Activated CD8-positive, alpha-beta T cell treated with anti-CD3 and anti-CD28 coated beads, Interleukin-2, amount 10 ng/mL, durations not matched to agents 7 days and 5 days (primary cell): ENCODE measurements at regions not wholly inside any gene's neighbourhood (a gene's known extent, or its start where the extent isn't known, plus 50 kb on each side); places are given as distances from the start of the nearest gene placed in this dataset.

Source experiments
- ATAC-seq: fragments of 150-1000 bp; cut with Tn5 transposase; one replicate; pipeline ENCODE4 v1.10.0; 2021; ENCODE audit warnings: moderate library complexity
- CTCF ChIA-PET: fragments of 350-600 bp; sonication (Branson Sonifier 250); formaldehyde crosslinking; loops from one replicate; lab custom pipeline; 2021; ENCODE audit warnings: antibody characterized with exemption; lab: Charles Lee
- POLR2A ChIA-PET: fragments of 350-600 bp; sonication (Branson Sonifier 250); formaldehyde crosslinking; loops from one replicate; lab custom pipeline; 2021; ENCODE audit warnings: antibody characterized with exemption; lab: Charles Lee
- DNase-seq: peaks from one replicate; pipeline ENCODE4 v3.0.0-alpha.2; 2020
- H3K27ac Mint-ChIP-seq: one replicate; pipeline ENCODE4 v1.8.0; 2021; ENCODE audit warnings: mild to moderate bottlenecking, mixed read lengths
- H3K27me3 Mint-ChIP-seq: one replicate; pipeline ENCODE4 v1.8.0; 2021; ENCODE audit warnings: low read depth, mixed read lengths
- H3K36me3 Mint-ChIP-seq: one replicate; pipeline ENCODE4 v1.8.0; 2021; ENCODE audit warnings: low read depth, mixed read lengths
- H3K4me1 Mint-ChIP-seq: one replicate; pipeline ENCODE4 v1.8.0; 2021; ENCODE audit warnings: low read depth, mixed read lengths
- H3K4me3 Mint-ChIP-seq: one replicate; pipeline ENCODE4 v1.8.0; 2021; ENCODE audit warnings: mild to moderate bottlenecking, mixed read lengths
- H3K9me3 Mint-ChIP-seq: one replicate; pipeline ENCODE4 v1.8.0; 2022; ENCODE audit warnings: mixed read lengths; ENCODE audit not compliant: insufficient read depth

GRCh38 chr5:107028938-107029337, 641.8 kb downstream of the EFNA5 start:
- Mint-ChIP-seq H3K4me3 (no peak overlapping the region), H3K9me3 (no peaks in the 10 kb centered on the region), H3K27ac (no peak overlapping the region), H3K27me3 (no peaks in the 10 kb centered on the region), H3K36me3 (no peaks in the 10 kb centered on the region), H3K4me1 (no peaks in the 10 kb centered on the region)
- ChIA-PET POLR2A (no interaction called here), CTCF (no interaction called here)
- no peak for DNase-seq
- ATAC-seq: no peak

- DNase-seq (no peak), ATAC-seq (no peak)
- no peaks in the 10 kb centered on the region for H3K36me3 Mint-ChIP-seq
- H3K4me1 Mint-ChIP-seq: no peaks in the 10 kb centered on the region
- ChIA-PET CTCF (no interaction called here), POLR2A (no interaction called here)
- no peaks in the 10 kb centered on the region for H3K9me3 Mint-ChIP-seq
- H3K27me3 Mint-ChIP-seq: no peaks in the 10 kb centered on the region
- H3K27ac Mint-ChIP-seq: no peak overlapping the region
- H3K4me3 Mint-ChIP-seq: no peak overlapping the region
These were observed 644.8 kb downstream of the EFNA5 start for GRCh38 chr5:107025712-107026497.

GRCh38 chr5:107023732-107024131, 647.0 kb downstream of the EFNA5 start:
- H3K27me3 Mint-ChIP-seq: no peaks in the 10 kb centered on the region
- ChIA-PET POLR2A (interaction anchor here (0.6 kb wide), 1 partner anchor 23 kb away, joined by 3 read pairs; no protein-coding TSS in a partner anchor), CTCF (no interaction called here)
- no peaks in the 10 kb centered on the region for H3K9me3 Mint-ChIP-seq
- no peak for DNase-seq
- H3K36me3 Mint-ChIP-seq: no peaks in the 10 kb centered on the region
- no peak overlapping the region for H3K4me3 Mint-ChIP-seq
- ATAC-seq: no peak
- H3K4me1 Mint-ChIP-seq: no peaks in the 10 kb centered on the region
- no peak overlapping the region for H3K27ac Mint-ChIP-seq

GRCh38 chr5:107021575-107021974, 649.2 kb downstream of the EFNA5 start:
- no peak overlapping the region for H3K4me3 Mint-ChIP-seq
- ChIA-PET POLR2A (no interaction called here), CTCF (no interaction called here)
- DNase-seq (no peak), ATAC-seq (no peak)
- no peaks in the 10 kb centered on the region for H3K36me3 Mint-ChIP-seq
- no peak overlapping the region for H3K27ac Mint-ChIP-seq
- no peaks in the 10 kb centered on the region for H3K9me3 Mint-ChIP-seq
- H3K27me3 Mint-ChIP-seq: no peaks in the 10 kb centered on the region
- no peaks in the 10 kb centered on the region for H3K4me1 Mint-ChIP-seq

- POLR2A ChIA-PET: no interaction called here
- DNase-seq: no peak
- CTCF ChIA-PET: no interaction called here
- no peak for ATAC-seq
- Mint-ChIP-seq H3K9me3 (no peaks in the 10 kb centered on the region), H3K36me3 (no peaks in the 10 kb centered on the region), H3K27ac (no peak overlapping the region), H3K4me1 (no peaks in the 10 kb centered on the region), H3K27me3 (no peaks in the 10 kb centered on the region), H3K4me3 (no peak overlapping the region)
These were observed 650.1 kb downstream of the EFNA5 start for GRCh38 chr5:107020626-107021025.

- POLR2A ChIA-PET: no interaction called here
These were observed 653.1 kb downstream of the EFNA5 start for GRCh38 chr5:107017616-107018015.

GRCh38 chr5:107012371-107012770, 658.4 kb downstream of the EFNA5 start:
- no peaks in the 10 kb centered on the region for H3K36me3 Mint-ChIP-seq
- no peak overlapping the region for H3K4me3 Mint-ChIP-seq

More at GRCh38 chr5:107017616-107018015, 653.1 kb downstream of the EFNA5 start:
- Mint-ChIP-seq H3K27ac (no peak overlapping the region), H3K36me3 (no peaks in the 10 kb centered on the region), H3K4me3 (no peak overlapping the region), H3K27me3 (no peaks in the 10 kb centered on the region), H3K4me1 (no peaks in the 10 kb centered on the region), H3K9me3 (no peaks in the 10 kb centered on the region)
- ATAC-seq (no peak), DNase-seq (no peak)
- CTCF ChIA-PET: no interaction called here

GRCh38 chr5:107011605-107012004, 659.1 kb downstream of the EFNA5 start:
- ChIA-PET CTCF (no interaction called here), POLR2A (interaction anchor here (0.6 kb wide), 1 partner anchor 12 kb away, joined by 3 read pairs; no protein-coding TSS in a partner anchor)
- ATAC-seq (no peak), DNase-seq (no peak)
- Mint-ChIP-seq H3K4me3 (no peak overlapping the region), H3K27ac (no peak overlapping the region), H3K9me3 (no peaks in the 10 kb centered on the region), H3K4me1 (no peaks in the 10 kb centered on the region), H3K27me3 (no peaks in the 10 kb centered on the region), H3K36me3 (no peaks in the 10 kb centered on the region)

More at GRCh38 chr5:107012371-107012770, 658.4 kb downstream of the EFNA5 start:
- Mint-ChIP-seq H3K4me1 (no peaks in the 10 kb centered on the region), H3K9me3 (no peaks in the 10 kb centered on the region), H3K27me3 (no peaks in the 10 kb centered on the region), H3K27ac (no peak overlapping the region)
- POLR2A ChIA-PET: interaction anchor here (0.6 kb wide), 1 partner anchor 12 kb away, joined by 3 read pairs; no protein-coding TSS in a partner anchor
- ATAC-seq (no peak), DNase-seq (no peak)
- CTCF ChIA-PET: no interaction called here

GRCh38 chr5:107010060-107010459, 660.7 kb downstream of the EFNA5 start:
- POLR2A ChIA-PET: no interaction called here

GRCh38 chr5:107005653-107006052, 665.1 kb downstream of the EFNA5 start:
- ATAC-seq (no peak), DNase-seq (no peak)
- no peaks in the 10 kb centered on the region for H3K9me3 Mint-ChIP-seq
- H3K4me1 Mint-ChIP-seq: no peaks in the 10 kb centered on the region
- no peak overlapping the region for H3K4me3 Mint-ChIP-seq
- no peak overlapping the region for H3K27ac Mint-ChIP-seq
- no peaks in the 10 kb centered on the region for H3K27me3 Mint-ChIP-seq
- CTCF ChIA-PET: no interaction called here
- no peaks in the 10 kb centered on the region for H3K36me3 Mint-ChIP-seq
- POLR2A ChIA-PET: no interaction called here

More at GRCh38 chr5:107010060-107010459, 660.7 kb downstream of the EFNA5 start:
- DNase-seq (no peak), ATAC-seq (no peak)
- H3K27ac Mint-ChIP-seq: no peak overlapping the region
- no peaks in the 10 kb centered on the region for H3K27me3 Mint-ChIP-seq
- no peaks in the 10 kb centered on the region for H3K4me1 Mint-ChIP-seq
- no peak overlapping the region for H3K4me3 Mint-ChIP-seq
- H3K36me3 Mint-ChIP-seq: no peaks in the 10 kb centered on the region
- H3K9me3 Mint-ChIP-seq: no peaks in the 10 kb centered on the region
- CTCF ChIA-PET: no interaction called here

GRCh38 chr5:107005161-107005560, 665.6 kb downstream of the EFNA5 start:
- Mint-ChIP-seq H3K9me3 (no peaks in the 10 kb centered on the region), H3K27me3 (no peaks in the 10 kb centered on the region), H3K27ac (no peak overlapping the region), H3K4me1 (no peaks in the 10 kb centered on the region), H3K36me3 (no peaks in the 10 kb centered on the region), H3K4me3 (no peak overlapping the region)
- ATAC-seq (no peak), DNase-seq (no peak)
- CTCF ChIA-PET: no interaction called here
- POLR2A ChIA-PET: no interaction called here

- H3K36me3 Mint-ChIP-seq: no peaks in the 10 kb centered on the region
- ChIA-PET POLR2A (no interaction called here), CTCF (no interaction called here)
- no peak overlapping the region for H3K4me3 Mint-ChIP-seq
- H3K27me3 Mint-ChIP-seq: no peaks in the 10 kb centered on the region
- H3K27ac Mint-ChIP-seq: no peak overlapping the region
- no peaks in the 10 kb centered on the region for H3K4me1 Mint-ChIP-seq
- no peak for DNase-seq
- no peaks in the 10 kb centered on the region for H3K9me3 Mint-ChIP-seq
- ATAC-seq: no peak
These were observed 668.6 kb downstream of the EFNA5 start for GRCh38 chr5:107002115-107002514.
